22Rv1 (cell line): ENCODE measurements at regions not wholly inside any gene's neighbourhood (a gene's known extent, or its start where the extent isn't known, plus 50 kb on each side); places are given as distances from the start of the nearest gene placed in this dataset.
"Not testable (repeated sequence)": the region's sequence is repeated elsewhere in the genome, so short reads cannot be mapped to it uniquely, and the experiment has no call there.

Experiments
- H3K27ac ChIP-seq: fragments of 450-650 bp; 2 replicates; pipeline ENCODE4 v1.5.1; 2017
- ZFX ChIP-seq: fragments of 450-650 bp; IDR thresholded peaks from 2 replicates; pipeline ENCODE4 v1.6.1; 2017; ENCODE audit warnings: antibody characterized with exemption, borderline replicate concordance
- TF ChIP-seq, protein P1 (sequence below): fragments of 450-650 bp; IDR thresholded peaks from 2 replicates; pipeline ENCODE4 v1.5.1; 2017; ENCODE audit warnings: mild to moderate bottlenecking

DNA sequence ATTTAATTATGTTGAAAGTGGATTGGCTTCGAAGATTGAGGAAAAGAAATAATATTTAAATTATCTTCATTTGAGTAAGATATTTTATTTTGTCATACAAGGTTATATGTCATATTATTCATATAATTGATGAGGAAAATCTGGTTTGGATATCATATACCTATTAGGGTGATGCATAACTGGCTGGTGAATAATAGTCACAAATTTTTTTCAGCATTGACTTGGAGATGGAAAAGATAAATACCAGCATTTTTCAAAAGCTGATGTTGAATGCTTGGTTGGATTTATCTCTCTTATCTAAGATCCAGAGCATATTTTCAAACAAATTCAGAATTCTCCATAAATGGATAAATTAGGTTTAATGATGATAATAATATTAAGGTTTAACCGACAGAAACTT, 93.5 kb upstream of the SLIT2 start:
- no peak for TF ChIP-seq ZFX
- TF ChIP-seq, protein P1, sequence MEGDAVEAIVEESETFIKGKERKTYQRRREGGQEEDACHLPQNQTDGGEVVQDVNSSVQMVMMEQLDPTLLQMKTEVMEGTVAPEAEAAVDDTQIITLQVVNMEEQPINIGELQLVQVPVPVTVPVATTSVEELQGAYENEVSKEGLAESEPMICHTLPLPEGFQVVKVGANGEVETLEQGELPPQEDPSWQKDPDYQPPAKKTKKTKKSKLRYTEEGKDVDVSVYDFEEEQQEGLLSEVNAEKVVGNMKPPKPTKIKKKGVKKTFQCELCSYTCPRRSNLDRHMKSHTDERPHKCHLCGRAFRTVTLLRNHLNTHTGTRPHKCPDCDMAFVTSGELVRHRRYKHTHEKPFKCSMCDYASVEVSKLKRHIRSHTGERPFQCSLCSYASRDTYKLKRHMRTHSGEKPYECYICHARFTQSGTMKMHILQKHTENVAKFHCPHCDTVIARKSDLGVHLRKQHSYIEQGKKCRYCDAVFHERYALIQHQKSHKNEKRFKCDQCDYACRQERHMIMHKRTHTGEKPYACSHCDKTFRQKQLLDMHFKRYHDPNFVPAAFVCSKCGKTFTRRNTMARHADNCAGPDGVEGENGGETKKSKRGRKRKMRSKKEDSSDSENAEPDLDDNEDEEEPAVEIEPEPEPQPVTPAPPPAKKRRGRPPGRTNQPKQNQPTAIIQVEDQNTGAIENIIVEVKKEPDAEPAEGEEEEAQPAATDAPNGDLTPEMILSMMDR = no peak

DNA sequence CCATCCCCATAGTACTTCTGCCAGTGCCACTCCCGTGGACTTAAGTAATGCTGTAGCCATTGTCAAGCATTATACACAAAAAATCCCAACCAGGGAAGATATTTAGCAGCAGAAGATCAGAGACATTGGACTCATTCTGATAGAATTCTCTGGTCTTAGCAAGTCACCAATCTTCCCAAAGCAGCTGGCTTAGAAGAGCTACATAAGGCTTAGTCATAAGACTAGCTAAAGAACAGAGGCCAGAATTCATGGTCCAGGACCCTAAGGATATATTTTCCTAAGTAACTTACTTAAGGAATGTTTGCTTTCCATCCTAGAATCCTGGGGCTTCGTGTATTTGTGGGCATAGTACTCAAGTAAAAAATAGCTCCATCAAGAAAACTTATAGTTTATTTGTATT, 100.3 kb upstream of the SLIT2 start:
- no peak overlapping the region for H3K27ac ChIP-seq
- TF ChIP-seq ZFX = no peak
- TF ChIP-seq, protein P1 = no peak

More for the DNA sequence above, 93.5 kb upstream of the SLIT2 start:
- H3K27ac ChIP-seq = no peak overlapping the region

DNA sequence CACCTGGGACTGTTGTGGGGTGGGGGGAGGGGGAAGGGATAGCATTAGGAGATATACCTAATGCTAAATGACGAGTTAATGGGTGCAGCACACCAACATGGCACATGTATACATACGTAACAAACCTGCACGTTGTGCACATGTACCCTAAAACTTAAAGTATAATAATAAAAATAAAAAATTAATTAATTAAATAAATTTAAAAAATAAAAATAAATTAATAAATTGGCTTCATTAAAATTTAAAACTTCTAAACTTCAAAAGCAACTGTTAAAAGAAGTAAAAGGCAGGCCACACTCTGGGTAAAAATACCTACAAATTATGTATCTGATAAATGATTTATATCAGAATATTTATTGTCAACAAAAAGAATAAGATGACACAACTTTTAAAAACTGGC, 102.6 kb upstream of the SLIT2 start:
- H3K27ac ChIP-seq = not testable (repeated sequence)

DNA sequence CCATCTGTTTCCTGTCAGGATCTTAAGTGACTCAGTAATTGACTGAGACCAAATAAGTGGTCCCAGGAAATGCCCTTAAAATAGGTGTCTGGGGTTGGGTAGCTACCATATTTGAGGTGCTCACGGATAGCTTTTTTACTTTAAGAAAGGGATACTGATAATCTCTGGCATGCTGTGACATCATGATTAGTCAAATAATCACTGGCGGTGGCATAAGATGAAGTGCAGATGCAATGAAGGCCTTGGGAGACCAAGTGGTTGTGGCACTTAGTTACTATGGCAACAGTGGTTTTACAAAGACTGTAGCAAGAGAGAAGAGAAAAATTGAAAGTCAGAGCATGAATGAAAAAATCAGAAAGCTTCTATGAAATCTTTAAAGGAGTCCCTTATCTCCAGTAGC, 114.5 kb upstream of the SLIT2 start:
- TF ChIP-seq, protein P1 = no peak
- no peak for TF ChIP-seq ZFX
- no peak overlapping the region for H3K27ac ChIP-seq

DNA sequence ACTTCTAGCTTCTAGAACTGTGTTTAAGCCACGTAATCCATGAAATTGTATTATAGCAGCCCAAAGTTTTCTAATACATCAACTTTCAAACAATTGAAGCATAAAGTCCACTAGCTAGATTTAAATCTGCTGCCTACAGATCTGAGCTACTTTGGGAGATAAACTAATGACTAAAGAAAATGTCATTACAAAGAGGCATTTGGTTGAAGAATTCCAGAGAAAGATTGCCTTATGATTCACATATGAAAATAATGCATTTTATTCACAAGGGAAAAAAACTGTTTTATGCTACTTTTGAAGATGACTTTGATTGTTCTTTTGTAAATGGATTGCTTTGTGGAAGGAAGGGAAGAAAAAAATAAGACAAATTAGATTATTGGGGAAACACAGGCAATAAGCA, 124.1 kb upstream of the SLIT2 start:
- TF ChIP-seq ZFX = no peak
- TF ChIP-seq, protein P1 = no peak
- H3K27ac ChIP-seq = no peak overlapping the region

DNA sequence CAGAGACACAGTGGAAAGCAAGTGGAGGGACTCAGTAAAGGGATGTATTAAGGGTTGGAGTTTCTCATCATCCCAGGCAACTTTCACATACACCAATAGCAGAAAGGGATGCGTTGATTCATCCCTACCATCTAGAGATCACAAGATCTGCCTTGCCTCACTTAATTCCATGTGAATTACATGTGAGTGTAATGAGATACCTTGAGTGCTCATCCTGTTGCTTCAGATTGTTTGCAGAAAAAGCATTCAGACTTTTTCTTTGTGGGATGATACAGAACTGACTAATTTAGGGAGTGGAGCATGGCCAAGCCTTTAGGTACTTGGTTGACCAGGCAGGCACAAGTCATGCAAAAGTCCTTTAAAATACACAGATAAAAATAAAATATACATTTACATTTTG, 124.8 kb upstream of the SLIT2 start:
- TF ChIP-seq, protein P1 = no peak
- no peak for TF ChIP-seq ZFX
- no peak overlapping the region for H3K27ac ChIP-seq

DNA sequence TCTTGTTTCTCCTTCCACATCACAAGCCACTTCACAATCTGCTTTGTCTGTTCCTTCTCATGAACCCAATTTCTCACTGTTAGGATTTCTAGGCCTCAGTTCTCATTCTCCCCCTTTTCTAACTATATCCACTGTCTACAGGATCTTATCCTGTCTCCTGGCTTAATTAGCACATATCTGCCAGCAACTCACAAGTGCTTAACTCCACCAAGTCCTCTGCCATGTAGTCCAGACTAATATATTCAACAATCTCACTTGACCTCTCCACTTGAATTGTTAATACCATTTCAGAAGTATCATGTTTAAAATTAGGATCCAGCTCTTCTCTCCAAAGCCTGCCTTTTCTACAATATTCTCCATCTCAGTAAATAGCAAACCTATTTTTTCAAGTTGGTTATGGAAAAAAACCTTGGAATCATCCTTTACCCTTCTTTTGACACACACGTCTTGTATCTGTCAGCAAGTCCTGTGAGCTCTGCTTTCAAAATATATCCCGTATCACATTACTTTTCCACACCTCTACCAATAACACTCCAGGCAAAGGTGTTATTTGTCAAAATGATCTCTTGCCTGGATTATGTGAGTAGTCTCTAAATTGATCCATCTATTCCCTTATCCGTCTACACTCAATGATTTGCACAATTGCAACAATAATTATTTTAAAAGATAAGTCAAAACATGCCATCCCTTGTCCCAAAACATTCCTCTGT, 127.2 kb upstream of the SLIT2 start:
- no peak for TF ChIP-seq ZFX
- TF ChIP-seq, protein P1 = no peak
- H3K27ac ChIP-seq = no peak overlapping the region
